CMK (cell line): ENCODE measurements at regions not wholly inside any gene's neighbourhood (a gene's known extent, or its start where the extent isn't known, plus 50 kb on each side); places are given as distances from the start of the nearest gene placed in this dataset.
"Not testable (repeated sequence)": the region's sequence is repeated elsewhere in the genome, so short reads cannot be mapped to it uniquely, and the experiment has no call there.

Source experiments
- DNase-seq: peaks from one replicate; pipeline ENCODE4 v3.0.0-alpha.2; 2010; ENCODE audit warnings: low read depth

- no peak for DNase-seq
Measured at GRCh38 chr3:16769525-16769924, 115.2 kb upstream of the PLCL2 start.

GRCh38 chr3:16770021-16770420 is 114.7 kb upstream of the PLCL2 start:
- DNase-seq, result no peak

DNA sequence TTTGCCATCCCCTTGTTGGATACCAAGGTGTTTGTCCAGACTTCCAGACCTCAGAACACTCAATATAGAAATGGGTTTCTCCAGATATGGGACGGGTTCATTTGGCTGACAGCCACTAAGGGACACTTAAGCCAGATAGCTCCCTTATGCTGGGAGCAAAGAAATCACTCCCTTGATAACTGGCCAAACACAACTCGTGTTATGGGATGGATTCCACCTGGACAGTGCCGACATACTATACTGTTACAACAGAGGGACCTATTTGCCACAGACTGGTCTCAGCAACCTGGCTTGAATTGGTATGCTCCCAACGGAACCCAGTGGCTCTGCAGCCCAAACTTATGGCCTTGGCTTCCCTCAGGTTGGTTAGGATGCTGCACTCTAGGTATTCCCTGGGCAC is 114.0 kb upstream of the PLCL2 start:
- no peak for DNase-seq

DNA sequence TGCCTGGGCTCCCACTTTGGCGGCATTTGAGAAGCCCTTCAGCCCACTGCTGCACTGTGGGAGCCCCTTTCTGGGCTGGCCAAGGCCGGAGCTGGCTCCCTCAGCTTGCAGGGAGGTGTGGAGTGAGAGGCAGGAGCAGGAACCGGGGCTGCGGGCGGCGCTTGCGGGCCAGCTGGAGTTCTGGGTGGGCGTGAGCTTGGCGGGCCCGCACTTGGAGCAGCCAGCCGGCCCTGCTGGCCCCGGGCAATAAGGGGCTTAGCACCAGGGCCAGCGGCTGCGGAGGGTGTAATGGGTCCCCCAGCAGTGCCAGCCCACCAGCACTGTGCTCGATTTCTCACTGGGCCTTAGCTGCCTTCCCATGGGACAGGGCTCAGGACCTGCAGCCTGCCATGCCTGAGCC is 111.2 kb upstream of the PLCL2 start:
- DNase-seq, result not testable (repeated sequence)

DNA sequence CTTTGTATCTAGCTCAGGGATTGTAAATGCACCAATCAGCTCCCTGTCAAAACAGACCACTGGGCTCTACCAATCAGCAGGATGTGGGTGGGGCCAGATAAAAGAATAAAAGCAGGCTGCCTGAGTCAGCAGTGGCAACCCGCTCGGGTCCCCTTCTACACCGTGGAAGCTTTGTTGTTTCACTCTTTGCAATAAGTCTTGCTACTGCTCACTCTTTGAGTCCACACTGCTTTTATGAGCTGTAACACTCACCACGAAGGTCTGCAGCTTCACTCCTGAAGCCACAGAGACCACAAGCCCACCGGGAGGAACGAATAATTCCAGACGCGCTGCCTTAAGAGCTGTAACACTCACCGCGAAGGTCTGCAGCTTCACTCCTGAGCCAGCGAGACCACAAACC is 110.2 kb upstream of the PLCL2 start:
- not testable (repeated sequence) for DNase-seq

DNA sequence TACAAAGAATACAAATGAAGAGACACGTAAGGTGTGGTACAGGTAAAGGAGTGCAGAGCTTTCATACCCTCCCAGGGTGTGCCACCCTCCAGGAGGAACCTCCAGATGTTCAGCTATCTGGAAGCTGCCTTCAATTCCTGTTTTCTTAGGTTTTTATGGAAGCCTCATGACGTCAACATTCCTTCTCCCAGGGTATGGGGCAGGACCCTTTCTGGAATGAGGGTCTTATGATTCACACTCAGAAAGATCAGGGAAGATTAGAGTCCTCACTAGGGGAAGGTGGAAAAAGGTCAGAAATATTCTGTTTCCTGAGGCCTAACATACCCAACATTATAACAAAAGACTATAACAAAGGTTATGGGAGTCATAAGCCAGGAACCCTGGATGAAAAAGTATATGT is 99.8 kb upstream of the PLCL2 start:
- DNase-seq, result no peak

- no peak for DNase-seq
Measured at GRCh38 chr3:16785465-16785864, 99.3 kb upstream of the PLCL2 start.

DNA sequence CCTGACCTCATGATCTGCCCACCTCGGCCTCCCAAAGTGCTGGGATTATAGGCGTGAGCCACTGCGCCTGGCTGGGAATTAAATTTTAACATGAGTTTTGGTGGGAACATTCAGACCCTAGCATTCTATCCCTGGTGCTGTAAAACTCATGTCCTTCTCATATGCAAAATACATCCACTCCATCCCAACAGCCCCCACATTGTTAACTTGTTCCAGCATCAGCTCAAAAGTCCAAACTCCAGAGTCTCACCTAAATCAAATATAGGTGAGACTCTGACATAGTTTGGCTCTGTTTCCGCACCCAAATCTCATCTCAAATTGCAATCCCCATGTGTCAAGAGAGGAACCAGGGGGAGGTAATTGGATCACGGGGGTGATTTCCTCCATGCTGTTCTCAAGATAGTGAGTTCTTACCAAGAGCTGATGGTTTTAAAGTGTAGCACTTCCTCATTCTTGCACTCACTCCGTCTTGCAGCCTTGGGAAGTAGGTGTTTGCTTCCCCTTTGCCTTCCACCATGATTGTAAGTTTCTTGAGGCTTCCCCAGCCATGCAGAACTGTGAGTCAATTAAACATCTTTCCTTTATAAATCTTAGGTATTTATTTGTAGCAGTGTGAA is 96.2 kb upstream of the PLCL2 start:
- DNase-seq, result peak; percentile 5

DNA sequence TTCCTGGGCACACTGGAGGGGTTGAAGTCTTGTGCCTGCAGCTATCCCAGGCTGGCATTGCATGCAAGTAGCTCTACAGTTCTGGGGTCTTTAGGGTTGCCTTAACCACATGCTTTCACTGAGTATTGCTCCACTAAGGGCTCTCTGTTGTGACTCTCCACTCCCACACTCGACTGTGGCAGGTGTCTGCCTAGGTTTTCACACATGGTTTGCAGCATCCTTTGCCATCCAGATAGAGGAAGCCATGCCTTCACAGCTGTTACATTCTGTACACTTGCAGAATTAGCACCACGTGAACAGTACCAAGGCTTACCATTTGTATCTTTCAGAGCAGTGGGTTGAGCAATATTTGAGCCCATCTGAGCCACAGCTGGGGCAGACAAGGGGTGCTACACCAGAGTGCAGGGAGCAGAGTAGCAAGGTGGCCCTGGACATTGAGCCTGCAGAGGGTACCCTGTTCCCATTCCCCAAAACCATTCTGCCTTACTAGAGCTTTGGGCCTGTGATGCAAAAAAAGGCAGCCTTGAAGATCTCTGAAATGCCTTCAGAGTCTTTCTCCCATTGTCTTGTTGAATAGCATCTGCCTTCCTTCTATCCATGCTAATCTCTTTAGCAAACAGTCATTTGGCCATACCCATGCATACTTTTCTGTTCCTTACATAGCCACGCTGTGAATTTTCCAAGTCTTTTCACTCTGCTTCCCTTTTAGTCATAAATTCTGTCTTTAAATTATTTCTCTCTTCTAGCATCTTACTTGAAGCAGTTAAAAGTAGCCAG is 95.2 kb upstream of the PLCL2 start:
- DNase-seq, result no peak

- no peak for DNase-seq
Measured at GRCh38 chr3:16790432-16791400, 94.0 kb upstream of the PLCL2 start.

GRCh38 chr3:16793321-16793720 is 91.4 kb upstream of the PLCL2 start:
- no peak for DNase-seq

- no peak for DNase-seq
Measured at GRCh38 chr3:16794257-16794656, 90.5 kb upstream of the PLCL2 start.

DNA sequence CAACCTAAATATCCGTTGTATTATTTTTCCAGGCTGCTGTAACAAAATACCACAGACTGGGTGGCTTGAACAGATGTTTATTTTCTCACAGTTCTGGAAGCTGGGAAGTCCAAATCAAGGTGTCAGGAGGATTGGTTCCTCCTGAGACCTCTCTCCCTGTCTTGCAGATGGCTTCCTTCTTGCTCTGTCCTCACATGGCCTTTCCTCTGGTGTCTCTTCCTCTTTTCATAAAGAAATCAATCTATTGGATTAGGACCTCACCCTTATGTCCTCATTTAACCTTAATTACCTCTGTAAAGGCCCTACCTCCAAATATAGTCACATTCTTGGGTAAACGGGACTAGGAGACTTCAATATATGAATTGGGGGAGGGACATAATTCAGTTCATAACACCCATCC is 89.2 kb upstream of the PLCL2 start:
- DNase-seq, result no peak

DNA sequence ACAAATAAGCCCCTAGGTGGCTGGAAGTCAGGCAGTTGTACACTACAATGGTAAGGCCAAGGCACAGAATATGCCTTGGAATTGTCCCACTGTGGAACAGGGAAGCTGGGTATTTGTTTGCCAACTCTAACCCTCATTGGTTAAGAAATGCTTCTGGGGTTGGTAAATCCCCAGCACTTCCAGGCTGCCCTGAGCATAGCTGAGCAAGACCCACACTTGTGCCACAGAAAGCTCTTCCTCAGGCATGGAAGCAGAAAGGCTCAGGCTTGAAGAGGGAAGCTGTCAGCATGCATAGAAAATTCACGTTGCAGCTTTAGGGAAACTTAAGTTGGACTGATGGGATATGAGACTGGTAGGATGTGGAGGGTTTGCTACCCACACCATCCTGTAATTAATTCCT is 86.9 kb upstream of the PLCL2 start:
- DNase-seq, result no peak

DNA sequence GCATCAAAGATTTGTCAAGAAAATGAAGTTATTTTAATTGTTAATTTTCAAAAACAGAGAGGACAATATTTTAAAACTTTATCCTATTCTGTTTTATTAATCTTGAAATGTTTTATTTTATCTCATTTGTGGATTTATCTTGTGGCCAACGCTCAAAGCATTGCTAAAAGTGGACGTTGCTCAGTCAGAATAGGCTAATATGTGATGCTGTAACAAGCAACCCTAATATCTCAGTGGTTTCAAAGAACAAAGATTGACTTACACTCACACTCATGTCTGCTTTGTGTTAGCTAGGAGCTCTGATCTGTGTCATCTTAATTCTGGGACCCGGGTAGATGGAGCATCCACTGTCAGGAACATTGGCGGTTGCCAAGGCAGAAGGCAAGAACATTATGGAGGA is 86.0 kb upstream of the PLCL2 start:
- DNase-seq, result no peak

GRCh38 chr3:16800361-16800760 is 84.4 kb upstream of the PLCL2 start:
- no peak for DNase-seq

DNA sequence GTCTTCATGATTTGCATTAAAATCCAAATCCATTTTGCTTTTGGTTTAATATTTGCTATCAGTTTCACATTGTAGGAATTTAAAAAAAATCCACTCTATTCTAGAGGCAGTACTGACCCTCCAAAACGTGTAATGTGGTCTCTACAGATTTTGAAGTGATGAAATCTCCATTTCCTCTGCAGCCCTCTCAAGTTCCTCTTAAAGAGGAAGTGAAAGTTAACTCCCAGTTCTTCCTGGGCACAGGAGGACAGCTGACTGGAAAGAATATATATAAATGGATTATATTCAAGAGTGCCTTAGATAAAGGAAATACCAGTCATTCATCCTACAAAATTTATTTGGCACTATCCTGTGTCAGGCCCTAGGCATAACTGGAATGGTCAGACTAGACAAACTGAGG is 83.5 kb upstream of the PLCL2 start:
- DNase-seq, result no peak

- DNase-seq, result no peak
Measured at GRCh38 chr3:16801698-16802097, 83.1 kb upstream of the PLCL2 start.

- no peak for DNase-seq
Measured at GRCh38 chr3:16802389-16802788, 82.4 kb upstream of the PLCL2 start.

- no peak for DNase-seq
Measured at GRCh38 chr3:16803019-16803418, 81.7 kb upstream of the PLCL2 start.

GRCh38 chr3:16807391-16807790 is 77.4 kb upstream of the PLCL2 start:
- DNase-seq, result no peak

GRCh38 chr3:16808393-16809107 is 76.2 kb upstream of the PLCL2 start:
- no peak for DNase-seq
